Right kidney (tissue), 1 donor: ENCODE measurements at regions not wholly inside any gene's neighbourhood (a gene's known extent, or its start where the extent isn't known, plus 50 kb on each side); places are given as distances from the start of the nearest gene placed in this dataset.
"Not testable (repeated sequence)": the region's sequence is repeated elsewhere in the genome, so short reads cannot be mapped to it uniquely, and the experiment has no call there.

Experiments
- DNase-seq: peaks from one replicate; pipeline ENCODE4 v3.0.0-alpha.2; 2016

GRCh38 chr11:129637983-129638776, 177.5 kb upstream of the TMEM45B start:
- no peak for DNase-seq

GRCh38 chr11:129639300-129639699, 176.3 kb upstream of the TMEM45B start:
- no peak for DNase-seq

DNA sequence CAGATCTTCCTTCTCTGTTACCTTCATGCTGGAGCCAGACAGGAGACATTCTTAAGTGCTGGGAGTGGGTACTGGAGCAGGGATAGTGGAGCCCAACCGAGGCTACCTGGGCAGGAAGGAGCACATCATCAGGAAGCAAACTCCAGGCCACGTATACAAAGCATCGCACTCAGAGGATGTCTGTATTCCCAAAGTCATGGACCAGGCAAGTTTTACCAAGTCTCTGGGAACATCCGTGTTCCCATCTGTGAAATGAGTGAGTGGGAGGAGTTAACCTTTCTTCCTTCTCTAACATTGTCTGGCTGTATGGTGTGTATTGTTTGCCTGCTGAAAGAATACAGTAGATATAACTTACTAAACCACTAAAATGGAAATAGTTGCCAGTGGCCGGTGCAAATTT, 175.0 kb upstream of the TMEM45B start:
- no peak for DNase-seq

DNA sequence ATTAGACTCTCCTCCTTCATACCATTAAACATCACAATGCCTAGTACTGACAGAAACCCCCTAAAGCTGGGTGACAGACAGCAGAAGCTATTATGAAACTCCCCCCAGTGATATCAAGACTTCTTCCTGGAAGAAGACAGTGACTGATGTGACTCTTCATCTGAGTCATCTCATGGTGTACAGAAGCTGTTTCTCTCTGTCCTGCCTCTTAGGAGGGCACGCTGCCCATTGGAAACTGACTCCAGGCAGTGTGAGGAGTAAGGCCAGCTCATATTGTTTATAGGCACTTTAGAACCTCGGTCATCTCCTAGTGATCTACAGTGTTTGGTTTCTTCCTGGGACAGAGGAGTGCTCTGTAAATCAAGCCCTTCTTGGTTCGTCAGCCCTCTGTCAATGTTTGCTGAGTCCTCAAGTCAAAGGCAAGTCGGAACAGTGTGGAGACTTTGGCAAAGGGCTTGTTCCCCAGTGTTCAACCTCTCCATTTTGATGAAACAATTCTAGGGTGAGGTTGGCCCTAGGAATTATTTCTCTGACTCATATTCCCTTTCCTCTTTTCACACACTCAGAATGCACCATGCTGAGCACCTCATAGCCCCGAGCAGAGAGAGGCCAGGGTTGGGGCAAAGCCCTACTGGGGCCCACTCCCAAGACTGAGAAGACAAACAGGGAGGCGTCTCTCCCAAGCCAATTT, 172.5 kb upstream of the TMEM45B start:
- DNase-seq = no peak

- DNase-seq = no peak
Observed at GRCh38 chr11:129644326-129644725, 171.3 kb upstream of the TMEM45B start.

GRCh38 chr11:129645943-129646342, 169.7 kb upstream of the TMEM45B start:
- no peak for DNase-seq

DNA sequence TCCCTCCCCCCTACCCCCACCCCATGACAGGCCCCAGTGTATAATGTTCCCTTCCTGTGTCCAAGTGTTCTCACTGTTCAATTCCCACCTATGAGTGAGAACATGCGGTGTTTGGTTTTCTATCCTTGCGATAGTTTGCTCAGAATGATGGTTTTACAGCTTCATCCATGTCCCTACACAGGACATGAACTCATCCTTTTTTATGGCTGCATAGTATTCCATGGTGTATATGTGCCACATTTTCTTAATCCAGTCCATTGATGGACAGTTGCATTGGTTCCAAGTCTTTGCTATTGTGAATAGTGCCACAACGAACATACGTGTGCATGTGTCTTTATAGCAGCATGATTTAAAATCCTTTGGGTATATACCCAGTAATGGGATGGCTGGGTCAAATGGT, 165.6 kb upstream of the TMEM45B start:
- not testable (repeated sequence) for DNase-seq

GRCh38 chr11:129652835-129653234, 162.8 kb upstream of the TMEM45B start:
- DNase-seq = no peak

DNA sequence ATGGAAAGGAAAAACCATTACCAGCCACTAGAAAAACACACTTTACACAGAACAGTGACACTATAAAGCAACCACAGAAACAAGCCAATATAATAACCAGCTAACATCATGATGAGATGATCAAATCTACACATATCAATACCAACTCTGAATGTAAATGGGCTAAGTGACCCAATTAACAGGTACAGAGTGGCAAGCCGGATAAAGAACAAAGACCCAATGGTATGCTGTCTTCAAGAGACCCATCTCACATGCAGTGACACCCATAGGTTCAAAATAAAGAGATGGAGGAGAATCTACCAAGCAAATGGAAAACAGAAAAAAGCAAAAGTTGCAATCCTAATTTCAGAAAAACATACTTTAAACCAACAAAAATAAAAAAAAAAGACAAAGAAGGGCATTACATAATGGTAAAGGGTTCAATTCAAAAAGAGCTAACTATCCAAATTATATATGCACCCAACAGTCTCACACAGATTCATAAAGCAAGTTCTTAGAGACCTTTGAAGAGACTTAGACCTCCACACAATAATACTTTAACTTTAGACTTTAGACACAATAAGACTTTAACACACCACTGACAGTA, 160.3 kb upstream of the TMEM45B start:
- DNase-seq = no peak

DNA sequence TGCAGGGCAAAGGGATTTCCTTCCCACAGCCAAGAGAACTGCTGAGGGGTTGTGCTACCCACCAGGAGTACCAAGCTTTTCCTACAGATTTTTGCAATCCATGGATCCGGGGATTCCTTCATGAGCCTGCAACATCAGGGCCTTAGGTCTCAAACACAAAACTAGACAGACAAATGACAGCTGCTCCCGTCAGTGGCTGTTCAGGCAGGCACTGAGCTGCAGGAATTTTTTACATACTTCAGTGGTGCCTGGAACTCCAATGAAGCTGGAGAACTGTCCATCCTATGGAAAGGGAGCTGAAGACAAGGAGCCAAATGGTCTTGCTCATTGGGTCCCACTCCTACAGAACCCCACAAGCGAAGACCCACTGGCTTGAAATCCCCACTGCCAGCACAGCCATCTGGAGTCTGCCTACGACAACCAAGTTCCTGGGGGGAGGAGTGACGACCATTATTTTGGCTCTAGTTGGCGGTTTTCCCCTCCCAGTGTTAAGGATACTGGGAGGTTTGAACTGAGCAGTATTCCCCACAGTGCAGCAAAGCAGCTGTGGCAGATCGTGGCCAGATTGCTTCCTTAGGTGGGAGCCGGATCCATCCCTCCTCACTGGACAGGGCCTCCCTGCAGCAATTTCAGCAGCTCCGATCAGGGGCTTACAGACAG, 157.7 kb upstream of the TMEM45B start:
- no peak for DNase-seq

DNA sequence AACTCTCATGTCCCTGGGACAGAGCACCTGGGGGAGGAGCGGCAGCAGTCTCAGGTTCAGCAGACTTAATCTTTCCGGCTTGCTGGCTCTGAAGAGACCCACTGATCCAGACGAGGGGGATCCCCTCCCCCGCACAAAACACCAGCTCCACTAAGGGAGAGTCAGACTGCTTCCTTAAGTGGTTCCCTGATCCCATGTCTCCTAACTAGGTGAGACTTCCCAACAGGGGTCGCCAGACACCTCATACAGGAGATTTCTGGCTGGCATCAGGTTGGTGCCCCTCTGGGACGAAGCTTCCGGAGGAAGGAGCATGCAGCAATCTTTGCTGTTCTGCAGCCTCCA, 157.2 kb upstream of the TMEM45B start:
- peak; percentile 40 for DNase-seq

DNA sequence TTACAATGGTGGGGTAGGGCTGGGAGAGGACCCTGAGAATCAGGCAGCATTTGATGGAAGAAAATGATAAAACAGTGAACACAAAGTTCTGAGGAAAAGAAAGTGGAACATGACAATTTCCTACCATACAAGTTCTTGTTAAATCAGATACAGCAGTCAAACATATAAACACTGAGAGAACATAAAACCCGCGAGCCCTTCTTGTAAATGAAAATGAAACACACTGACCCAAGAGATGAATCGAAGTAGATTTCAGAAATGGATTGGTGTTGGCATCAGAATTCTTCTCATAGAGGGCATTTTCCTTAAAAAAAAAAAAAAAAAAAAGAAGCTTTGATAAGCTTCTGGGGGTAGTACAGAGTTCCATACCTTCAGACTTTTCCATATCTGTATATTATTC, 134.7 kb upstream of the TMEM45B start:
- DNase-seq = no peak

DNA sequence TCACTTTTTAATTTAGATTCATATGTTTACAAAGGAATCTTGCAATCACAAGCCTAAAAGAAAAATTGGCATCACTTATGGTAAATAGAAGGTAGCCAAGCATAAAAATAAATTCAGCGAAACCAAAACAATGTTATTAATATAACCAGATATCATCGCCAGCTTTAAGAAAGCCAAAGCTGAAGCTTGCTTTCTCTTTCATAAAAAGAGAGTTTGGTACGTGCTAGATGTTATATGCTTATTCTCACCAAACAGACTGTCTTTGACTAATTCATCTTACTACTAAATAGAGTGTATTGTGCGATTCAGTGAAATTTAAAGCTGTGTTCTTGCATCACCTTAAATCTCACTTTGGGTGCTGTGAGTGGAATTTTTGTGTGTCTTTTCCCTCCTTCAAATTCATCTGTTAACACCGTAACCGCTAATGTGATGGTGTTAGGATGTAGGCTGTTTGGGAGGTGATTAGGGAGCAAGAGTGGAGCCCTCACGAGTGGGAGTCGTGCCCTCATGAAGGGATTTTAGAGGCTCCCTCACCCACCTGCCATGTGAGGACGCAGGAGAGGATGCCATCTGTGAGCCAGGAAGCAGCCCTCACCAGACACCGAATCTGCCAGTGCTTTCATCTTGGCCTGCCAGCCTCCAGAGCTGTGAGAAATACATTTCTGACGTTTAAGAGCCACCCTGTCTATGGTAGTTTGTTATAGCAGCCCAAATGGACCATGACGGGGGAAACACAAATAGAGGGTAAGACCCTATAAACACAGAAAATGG, 134.1 kb upstream of the TMEM45B start:
- DNase-seq = no peak

DNA sequence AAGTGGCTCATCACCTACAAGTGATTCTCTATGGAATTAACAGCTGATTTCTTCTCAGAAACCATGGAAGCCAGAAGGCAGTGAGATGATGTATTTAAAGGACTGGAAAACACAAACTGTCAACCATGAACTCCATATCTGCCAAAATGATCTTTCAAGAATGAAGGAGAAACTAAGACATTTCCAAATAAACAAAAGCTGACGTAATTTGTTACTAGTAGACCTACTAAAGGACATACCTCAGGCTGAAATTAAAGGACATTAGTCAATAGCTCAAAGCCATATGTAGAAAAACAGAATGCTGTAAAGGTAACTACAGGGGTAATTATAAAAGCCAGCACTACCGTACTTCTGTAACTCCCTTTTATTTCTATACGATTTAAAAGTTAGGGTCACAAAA, 129.4 kb upstream of the TMEM45B start:
- DNase-seq = no peak

DNA sequence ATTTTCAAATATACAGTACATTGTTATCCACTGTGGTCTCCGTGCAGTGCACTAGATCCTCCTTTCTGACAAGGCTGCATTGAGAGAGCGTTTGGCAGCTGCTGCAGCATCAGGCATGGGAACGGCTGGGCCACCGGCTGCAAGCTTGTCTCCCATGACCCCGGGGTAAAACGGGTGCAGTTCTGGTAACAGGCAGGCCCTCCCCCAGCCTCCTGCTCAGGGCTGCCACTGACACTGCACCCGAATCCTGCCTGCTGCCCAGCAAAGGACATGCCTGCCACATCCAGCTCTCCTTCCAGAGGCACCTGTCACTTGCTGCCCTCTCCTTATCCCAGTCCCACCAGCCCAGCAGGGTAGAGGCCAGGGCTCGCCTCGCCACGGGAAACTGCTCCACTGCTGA, 124.5 kb upstream of the TMEM45B start:
- DNase-seq = no peak

DNA sequence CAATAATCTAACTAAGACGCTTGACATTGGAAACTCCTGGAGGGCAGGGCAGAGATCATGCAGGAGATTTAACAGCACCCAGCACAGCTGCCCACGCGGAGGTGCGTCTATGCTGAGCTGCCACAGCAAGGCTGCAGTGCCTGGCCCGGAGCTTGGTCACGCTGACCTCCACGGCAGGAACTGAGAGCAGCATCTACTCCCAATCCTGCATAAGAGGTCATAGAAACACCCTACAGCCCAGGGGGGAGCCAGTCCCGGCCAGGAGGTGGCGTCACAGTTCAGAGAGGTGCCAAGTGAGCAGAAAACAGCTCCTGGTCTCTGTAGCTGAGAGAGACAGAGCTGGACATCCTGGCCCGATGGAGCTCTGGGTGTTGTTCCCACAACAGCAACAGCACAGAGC, 121.1 kb upstream of the TMEM45B start:
- DNase-seq = no peak

GRCh38 chr11:129694966-129695365, 120.7 kb upstream of the TMEM45B start:
- DNase-seq = no peak

- DNase-seq = peak; percentile 96
Observed at GRCh38 chr11:129695571-129696308, 119.9 kb upstream of the TMEM45B start.

GRCh38 chr11:129696309-129696989, 119.2 kb upstream of the TMEM45B start:
- DNase-seq = no peak

DNA sequence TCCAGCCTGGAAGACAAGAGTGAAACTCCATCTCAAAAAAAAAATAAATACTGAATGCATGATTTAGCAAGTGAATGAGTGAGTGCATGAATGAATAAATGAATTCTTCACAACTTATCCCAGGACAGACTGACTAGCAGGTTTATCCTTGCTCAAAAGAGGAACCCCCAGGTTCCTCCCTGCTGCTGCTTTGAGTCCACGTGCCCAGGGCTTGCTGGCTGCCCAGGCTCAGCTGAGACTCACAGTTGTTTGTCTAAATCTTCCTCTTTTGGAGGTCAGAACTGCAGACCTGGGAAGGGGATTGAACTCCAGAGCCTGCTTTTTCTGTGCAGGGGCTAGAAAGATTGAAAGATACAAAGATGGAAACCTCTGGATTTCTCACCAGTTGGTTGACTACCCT, 117.4 kb upstream of the TMEM45B start:
- DNase-seq = no peak

DNA sequence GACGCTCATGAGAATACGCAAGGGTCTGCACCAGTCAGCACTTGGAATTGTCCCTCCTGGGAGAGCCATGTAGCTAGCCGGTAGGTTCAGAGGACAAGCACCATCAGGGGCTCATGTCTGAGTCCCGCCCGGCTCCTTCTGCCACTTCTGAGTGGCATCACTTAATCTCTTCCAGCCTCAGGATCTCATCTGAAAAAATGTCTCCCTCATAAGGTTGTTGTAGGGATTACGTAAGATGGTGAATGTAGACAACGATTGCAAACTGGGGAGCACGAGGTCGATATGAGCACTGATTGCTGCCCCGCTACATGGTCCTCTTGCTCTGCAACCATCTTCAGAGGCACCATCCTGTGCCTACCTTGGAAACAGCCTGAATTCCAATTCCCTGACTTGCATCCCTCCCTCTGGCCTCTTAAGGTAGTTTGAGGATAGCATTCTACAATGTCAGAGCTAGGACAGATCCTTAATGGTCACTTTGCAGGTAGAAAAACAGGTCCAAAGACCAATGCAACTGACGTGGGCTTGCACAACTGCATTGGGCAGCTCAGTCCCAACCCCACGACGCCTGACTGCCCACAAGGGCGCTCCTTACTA, 115.8 kb upstream of the TMEM45B start:
- DNase-seq = no peak
